ENCODE measurements at regions not wholly inside any gene's neighbourhood (a gene's known extent, or its start where the extent isn't known, plus 50 kb on each side); places are given as distances from the start of the nearest gene placed in this dataset.
"Not testable (repeated sequence)": the region's sequence is repeated elsewhere in the genome, so short reads cannot be mapped to it uniquely, and the experiment has no call there.

GRCh38 chr6:112883095-112883494, 536.0 kb downstream of the RFPL4B start:
- DNase-seq = no peak

- DNase-seq = no peak
Observed at GRCh38 chr6:112886415-112886814, 539.3 kb downstream of the RFPL4B start.

GRCh38 chr6:112887424-112887823, 540.3 kb downstream of the RFPL4B start:
- not testable (repeated sequence) for DNase-seq

GRCh38 chr6:112899541-112899940, 552.4 kb downstream of the RFPL4B start:
- peak; percentile 44 for DNase-seq

- DNase-seq = no peak
Observed at GRCh38 chr6:112903361-112903760, 556.2 kb downstream of the RFPL4B start.

GRCh38 chr6:112906726-112907125, 559.6 kb downstream of the RFPL4B start:
- DNase-seq = no peak

GRCh38 chr6:112909781-112910180, 562.7 kb downstream of the RFPL4B start:
- DNase-seq = no peak

- no peak for DNase-seq
Observed at GRCh38 chr6:112910256-112910655, 563.1 kb downstream of the RFPL4B start.

GRCh38 chr6:112911959-112912358, 564.8 kb downstream of the RFPL4B start:
- DNase-seq = peak; percentile 32

- peak; percentile 64 for DNase-seq
Observed at GRCh38 chr6:112912416-112913101, 565.4 kb downstream of the RFPL4B start.

- not testable (repeated sequence) for DNase-seq
Observed at GRCh38 chr6:112919744-112920143, 572.6 kb downstream of the RFPL4B start.

GRCh38 chr6:112920994-112921393, 573.9 kb downstream of the RFPL4B start:
- no peak for DNase-seq

- no peak for DNase-seq
Observed at GRCh38 chr6:112923940-112924587, 576.9 kb downstream of the RFPL4B start.

- no peak for DNase-seq
Observed at GRCh38 chr6:112925702-112926101, 578.6 kb downstream of the RFPL4B start.

GRCh38 chr6:112927641-112928320, 580.7 kb downstream of the RFPL4B start:
- no peak for DNase-seq

GRCh38 chr6:112929641-112930040, 582.5 kb downstream of the RFPL4B start:
- DNase-seq = no peak

GRCh38 chr6:112931832-112932231, 584.7 kb downstream of the RFPL4B start:
- DNase-seq = peak; percentile 92

GRCh38 chr6:112933947-112934346, 586.8 kb downstream of the RFPL4B start:
- DNase-seq = no peak

- no peak for DNase-seq
Observed at GRCh38 chr6:112934433-112935327, 587.5 kb downstream of the RFPL4B start.

- DNase-seq = no peak
Observed at GRCh38 chr6:112935402-112936078, 588.4 kb downstream of the RFPL4B start.

GRCh38 chr6:112936079-112936472, 588.9 kb downstream of the RFPL4B start:
- DNase-seq = no peak

- DNase-seq = no peak
Observed at GRCh38 chr6:112936504-112936903, 589.4 kb downstream of the RFPL4B start.

Measured in dermis blood vessel endothelial cell (primary cell).